GM18951 (cell line): ENCODE measurements at regions not wholly inside any gene's neighbourhood (a gene's known extent, or its start where the extent isn't known, plus 50 kb on each side); places are given as distances from the start of the nearest gene placed in this dataset.
"Not testable (repeated sequence)": the region's sequence is repeated elsewhere in the genome, so short reads cannot be mapped to it uniquely, and the experiment has no call there.

Experiments used
- POLR2A ChIP-seq: IDR thresholded peaks from 4 replicates; pipeline ENCODE4 v1.6.1; 2011; ENCODE audit warnings: mild to moderate bottlenecking; ENCODE audit not compliant: insufficient read length, insufficient read depth; ENCODE audit errors: extremely low read depth
- in situ Hi-C: fragments of 300-500 bp; cut with MboI; formaldehyde crosslinking; loops from one replicate; pipeline ENCODE4 v1.12.0; 2022; ENCODE audit warnings: low sequenced_read_pairs, mixed read lengths, inconsistent platforms; ENCODE audit not compliant: unreplicated experiment

GRCh38 chr3:26108846-26109489 lies 319.1 kb downstream of the OXSM start:
- TF ChIP-seq POLR2A, result no peak
- in situ Hi-C loops, result no loop called here

GRCh38 chr3:26114851-26115250 lies 325.0 kb downstream of the OXSM start:
- in situ Hi-C loops, result no loop called here

GRCh38 chr3:26118165-26118564 lies 328.3 kb downstream of the OXSM start:
- in situ Hi-C loops, result no loop called here
- TF ChIP-seq POLR2A, result no peak

More at GRCh38 chr3:26114851-26115250, 325.0 kb downstream of the OXSM start:
- no peak for TF ChIP-seq POLR2A

GRCh38 chr3:26132942-26133341 lies 343.1 kb downstream of the OXSM start:
- TF ChIP-seq POLR2A, result no peak
- in situ Hi-C loops, result no loop called here

- in situ Hi-C loops, result no loop called here
- no peak for TF ChIP-seq POLR2A
These were observed 351.4 kb downstream of the OXSM start for GRCh38 chr3:26141296-26141695.

GRCh38 chr3:26145769-26146168 lies 355.9 kb downstream of the OXSM start:
- in situ Hi-C loops, result no loop called here
- no peak for TF ChIP-seq POLR2A

GRCh38 chr3:26157428-26157827 lies 367.5 kb downstream of the OXSM start:
- in situ Hi-C loops, result not testable (repeated sequence)

GRCh38 chr3:26171006-26171405 lies 381.1 kb downstream of the OXSM start:
- in situ Hi-C loops, result no loop called here
- TF ChIP-seq POLR2A, result no peak

- TF ChIP-seq POLR2A, result no peak
- in situ Hi-C loops, result no loop called here
These were observed 401.7 kb downstream of the OXSM start for GRCh38 chr3:26191556-26191955.

- TF ChIP-seq POLR2A, result no peak
- in situ Hi-C loops, result no loop called here
These were observed 403.7 kb downstream of the OXSM start for GRCh38 chr3:26193558-26193957.

GRCh38 chr3:26196781-26197180 lies 406.9 kb downstream of the OXSM start:
- in situ Hi-C loops, result no loop called here
- no peak for TF ChIP-seq POLR2A

- in situ Hi-C loops, result no loop called here
- TF ChIP-seq POLR2A, result no peak
These were observed 408.7 kb downstream of the OXSM start for GRCh38 chr3:26198609-26199008.

GRCh38 chr3:26202169-26202568 lies 412.3 kb downstream of the OXSM start:
- in situ Hi-C loops, result no loop called here

GRCh38 chr3:26205475-26205874 lies 415.6 kb downstream of the OXSM start:
- in situ Hi-C loops, result no loop called here
- no peak for TF ChIP-seq POLR2A

More at GRCh38 chr3:26202169-26202568, 412.3 kb downstream of the OXSM start:
- TF ChIP-seq POLR2A, result no peak

GRCh38 chr3:26208201-26208600 lies 414.4 kb upstream of the LRRC3B start:
- in situ Hi-C loops, result no loop called here
- no peak for TF ChIP-seq POLR2A

GRCh38 chr3:26229801-26230200 lies 392.8 kb upstream of the LRRC3B start:
- in situ Hi-C loops, result no loop called here
- no peak for TF ChIP-seq POLR2A
